ENCODE measurements at regions not wholly inside any gene's neighbourhood (a gene's known extent, or its start where the extent isn't known, plus 50 kb on each side); places are given as distances from the start of the nearest gene placed in this dataset.

DNA sequence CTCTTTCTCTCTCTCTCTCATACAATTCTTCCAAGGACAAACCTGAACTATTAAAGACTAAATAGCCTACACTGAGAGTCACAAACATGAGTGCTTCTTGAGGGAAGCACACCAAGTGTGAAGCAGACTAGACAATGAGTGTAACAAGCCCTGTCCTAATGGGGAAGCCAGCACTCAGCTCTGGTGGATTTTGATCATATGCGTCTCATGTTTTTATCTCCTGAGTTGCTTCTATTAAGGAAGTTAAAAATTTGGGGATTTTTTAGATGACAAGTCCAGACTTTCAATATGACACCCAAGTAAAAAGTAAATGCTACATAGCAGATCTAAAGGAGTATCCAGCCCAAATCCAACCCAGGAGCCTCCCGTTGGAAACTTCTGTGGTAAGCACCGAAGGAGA is 437.8 kb downstream of the RFC3 start (continued):
- TF ChIP-seq, protein P1, sequence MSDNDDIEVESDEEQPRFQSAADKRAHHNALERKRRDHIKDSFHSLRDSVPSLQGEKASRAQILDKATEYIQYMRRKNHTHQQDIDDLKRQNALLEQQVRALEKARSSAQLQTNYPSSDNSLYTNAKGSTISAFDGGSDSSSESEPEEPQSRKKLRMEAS (IDR thresholded peaks at IDR 0.05) = no peak
- TF ChIP-seq HNF4A (conservative IDR thresholded peaks at IDR 0.05) (no peak), FOXA2 (IDR thresholded peaks at IDR 0.05) (no peak)

DNA sequence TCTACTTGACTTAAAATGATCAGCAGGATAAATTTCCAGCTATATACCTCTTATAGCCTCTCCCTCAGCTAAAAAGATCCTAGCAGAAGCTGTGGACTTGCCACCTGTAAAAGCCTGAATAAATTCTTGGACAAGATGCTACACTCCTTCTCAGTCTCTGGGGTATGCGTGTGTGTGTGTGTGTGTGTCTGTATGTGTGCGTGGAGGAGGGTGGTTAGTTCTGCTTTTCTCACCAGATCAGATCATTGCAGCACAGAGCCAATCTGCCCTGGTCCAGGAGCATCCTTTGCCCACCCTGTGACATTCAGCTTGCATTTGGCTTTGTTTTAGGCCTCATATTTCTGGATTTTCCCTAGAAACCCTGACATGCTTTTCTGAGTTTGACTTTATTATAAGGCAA is 438.3 kb downstream of the RFC3 start:
- peaks cover 0 to 3% (median 0%) of the 10 kb centered on the region in 4 donors for H3K27me3 ChIP-seq (ENCODE audit: control insufficient read depth in 4 of 4, insufficient read depth in 4 of 4, low read length in 3 of 4)
- no peaks in the 10 kb centered on the region for H3K36me3 ChIP-seq (ENCODE audit: control insufficient read depth in 4 of 4, insufficient read depth in 3 of 4, low read depth in 1 of 4, low read length in 3 of 4)
- H3K4me1 ChIP-seq (ENCODE audit: control insufficient read depth in 4 of 4, insufficient read depth in 4 of 4, low read length in 3 of 4) = no peaks in the 10 kb centered on the region
- H3K4me3 ChIP-seq (ENCODE audit: low read depth in 1 of 3, low read length in 3 of 3) = no peak overlapping the region
- no peak overlapping the region for H3K9ac ChIP-seq (ENCODE audit: low read depth in 1 of 2, low read length in 2 of 2)
- no peak for DNase-seq (ENCODE audit: low spot score)
- H3K9me3 ChIP-seq (ENCODE audit: control insufficient read depth in 4 of 4, low read length in 3 of 4) = peaks cover 0 to 3% (median 3%) of the 10 kb centered on the region in 4 donors
- WGBS = 67% methylated on average over 2 of the region's 2 CpGs
- no peak overlapping the region for H3K27ac ChIP-seq (ENCODE audit: low read depth in 1 of 2, low read length in 2 of 2)
- TF ChIP-seq TAF1 (conservative IDR thresholded peaks at IDR 0.05) (no peak), FOXA2 (IDR thresholded peaks at IDR 0.05) (no peak), FOXA1 (IDR thresholded peaks at IDR 0.05) (no peak), JUND (IDR thresholded peaks at IDR 0.05) (no peak), HNF4G (IDR thresholded peaks at IDR 0.05) (no peak), HNF4A (conservative IDR thresholded peaks at IDR 0.05) (no peak), YY1 (IDR thresholded peaks at IDR 0.05) (no peak), RAD21 (IDR thresholded peaks at IDR 0.05) (no peak), NR2F2 (IDR thresholded peaks at IDR 0.05) (no peak), SP1 (IDR thresholded peaks at IDR 0.05) (no peak)
- TF ChIP-seq, protein P2, sequence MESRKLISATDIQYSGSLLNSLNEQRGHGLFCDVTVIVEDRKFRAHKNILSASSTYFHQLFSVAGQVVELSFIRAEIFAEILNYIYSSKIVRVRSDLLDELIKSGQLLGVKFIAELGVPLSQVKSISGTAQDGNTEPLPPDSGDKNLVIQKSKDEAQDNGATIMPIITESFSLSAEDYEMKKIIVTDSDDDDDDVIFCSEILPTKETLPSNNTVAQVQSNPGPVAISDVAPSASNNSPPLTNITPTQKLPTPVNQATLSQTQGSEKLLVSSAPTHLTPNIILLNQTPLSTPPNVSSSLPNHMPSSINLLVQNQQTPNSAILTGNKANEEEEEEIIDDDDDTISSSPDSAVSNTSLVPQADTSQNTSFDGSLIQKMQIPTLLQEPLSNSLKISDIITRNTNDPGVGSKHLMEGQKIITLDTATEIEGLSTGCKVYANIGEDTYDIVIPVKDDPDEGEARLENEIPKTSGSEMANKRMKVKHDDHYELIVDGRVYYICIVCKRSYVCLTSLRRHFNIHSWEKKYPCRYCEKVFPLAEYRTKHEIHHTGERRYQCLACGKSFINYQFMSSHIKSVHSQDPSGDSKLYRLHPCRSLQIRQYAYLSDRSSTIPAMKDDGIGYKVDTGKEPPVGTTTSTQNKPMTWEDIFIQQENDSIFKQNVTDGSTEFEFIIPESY (IDR thresholded peaks at IDR 0.05) = no peak
- TF ChIP-seq, protein P3, sequence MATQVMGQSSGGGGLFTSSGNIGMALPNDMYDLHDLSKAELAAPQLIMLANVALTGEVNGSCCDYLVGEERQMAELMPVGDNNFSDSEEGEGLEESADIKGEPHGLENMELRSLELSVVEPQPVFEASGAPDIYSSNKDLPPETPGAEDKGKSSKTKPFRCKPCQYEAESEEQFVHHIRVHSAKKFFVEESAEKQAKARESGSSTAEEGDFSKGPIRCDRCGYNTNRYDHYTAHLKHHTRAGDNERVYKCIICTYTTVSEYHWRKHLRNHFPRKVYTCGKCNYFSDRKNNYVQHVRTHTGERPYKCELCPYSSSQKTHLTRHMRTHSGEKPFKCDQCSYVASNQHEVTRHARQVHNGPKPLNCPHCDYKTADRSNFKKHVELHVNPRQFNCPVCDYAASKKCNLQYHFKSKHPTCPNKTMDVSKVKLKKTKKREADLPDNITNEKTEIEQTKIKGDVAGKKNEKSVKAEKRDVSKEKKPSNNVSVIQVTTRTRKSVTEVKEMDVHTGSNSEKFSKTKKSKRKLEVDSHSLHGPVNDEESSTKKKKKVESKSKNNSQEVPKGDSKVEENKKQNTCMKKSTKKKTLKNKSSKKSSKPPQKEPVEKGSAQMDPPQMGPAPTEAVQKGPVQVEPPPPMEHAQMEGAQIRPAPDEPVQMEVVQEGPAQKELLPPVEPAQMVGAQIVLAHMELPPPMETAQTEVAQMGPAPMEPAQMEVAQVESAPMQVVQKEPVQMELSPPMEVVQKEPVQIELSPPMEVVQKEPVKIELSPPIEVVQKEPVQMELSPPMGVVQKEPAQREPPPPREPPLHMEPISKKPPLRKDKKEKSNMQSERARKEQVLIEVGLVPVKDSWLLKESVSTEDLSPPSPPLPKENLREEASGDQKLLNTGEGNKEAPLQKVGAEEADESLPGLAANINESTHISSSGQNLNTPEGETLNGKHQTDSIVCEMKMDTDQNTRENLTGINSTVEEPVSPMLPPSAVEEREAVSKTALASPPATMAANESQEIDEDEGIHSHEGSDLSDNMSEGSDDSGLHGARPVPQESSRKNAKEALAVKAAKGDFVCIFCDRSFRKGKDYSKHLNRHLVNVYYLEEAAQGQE (IDR thresholded peaks at IDR 0.05) = no peak
- TF ChIP-seq, protein P1 (IDR thresholded peaks at IDR 0.05) = no peak
- TF ChIP-seq, protein P4, sequence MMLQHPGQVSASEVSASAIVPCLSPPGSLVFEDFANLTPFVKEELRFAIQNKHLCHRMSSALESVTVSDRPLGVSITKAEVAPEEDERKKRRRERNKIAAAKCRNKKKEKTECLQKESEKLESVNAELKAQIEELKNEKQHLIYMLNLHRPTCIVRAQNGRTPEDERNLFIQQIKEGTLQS (IDR thresholded peaks at IDR 0.05) = no peak
- TF ChIP-seq, protein P5, sequence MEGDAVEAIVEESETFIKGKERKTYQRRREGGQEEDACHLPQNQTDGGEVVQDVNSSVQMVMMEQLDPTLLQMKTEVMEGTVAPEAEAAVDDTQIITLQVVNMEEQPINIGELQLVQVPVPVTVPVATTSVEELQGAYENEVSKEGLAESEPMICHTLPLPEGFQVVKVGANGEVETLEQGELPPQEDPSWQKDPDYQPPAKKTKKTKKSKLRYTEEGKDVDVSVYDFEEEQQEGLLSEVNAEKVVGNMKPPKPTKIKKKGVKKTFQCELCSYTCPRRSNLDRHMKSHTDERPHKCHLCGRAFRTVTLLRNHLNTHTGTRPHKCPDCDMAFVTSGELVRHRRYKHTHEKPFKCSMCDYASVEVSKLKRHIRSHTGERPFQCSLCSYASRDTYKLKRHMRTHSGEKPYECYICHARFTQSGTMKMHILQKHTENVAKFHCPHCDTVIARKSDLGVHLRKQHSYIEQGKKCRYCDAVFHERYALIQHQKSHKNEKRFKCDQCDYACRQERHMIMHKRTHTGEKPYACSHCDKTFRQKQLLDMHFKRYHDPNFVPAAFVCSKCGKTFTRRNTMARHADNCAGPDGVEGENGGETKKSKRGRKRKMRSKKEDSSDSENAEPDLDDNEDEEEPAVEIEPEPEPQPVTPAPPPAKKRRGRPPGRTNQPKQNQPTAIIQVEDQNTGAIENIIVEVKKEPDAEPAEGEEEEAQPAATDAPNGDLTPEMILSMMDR (IDR thresholded peaks at IDR 0.05; ENCODE audit: low read depth, low read length, missing input control) = no peak

Measured in liver (tissue), 8 donors.